ENCODE measurements at regions not wholly inside any gene's neighbourhood (a gene's known extent, or its start where the extent isn't known, plus 50 kb on each side); places are given as distances from the start of the nearest gene placed in this dataset.

- TF ChIP-seq FOS (IDR thresholded peaks at IDR 0.05; ENCODE audit: low read depth, low read length) (no peak), POLR2A (IDR thresholded peaks at IDR 0.05; ENCODE audit: low read depth, low read length) (no peak), CTCF (conservative IDR thresholded peaks at IDR 0.05; ENCODE audit: low read depth, low read length) (no peak), RCOR1 (IDR thresholded peaks at IDR 0.05; ENCODE audit: insufficient replicate concordance, low read length) (no peak), RAD21 (IDR thresholded peaks at IDR 0.05; ENCODE audit: low read length) (no peak), MAZ (IDR thresholded peaks at IDR 0.05; ENCODE audit: borderline replicate concordance, low read depth, low read length) (no peak), BHLHE40 (IDR thresholded peaks at IDR 0.05; ENCODE audit: low read depth, low read length) (no peak), ELK1 (IDR thresholded peaks at IDR 0.05; ENCODE audit: borderline replicate concordance, low read depth, low read length) (no peak), MAFK (IDR thresholded peaks at IDR 0.05; ENCODE audit: low read depth, low read length) (no peak), SMC3 (IDR thresholded peaks at IDR 0.05; ENCODE audit: low read depth, low read length) (no peak), MXI1 (IDR thresholded peaks at IDR 0.05; ENCODE audit: borderline replicate concordance, low read depth, low read length) (no peak), NFE2L2 (IDR thresholded peaks at IDR 0.05; ENCODE audit: low read depth, low read length) (no peak)
Measured at GRCh38 chr6:168201383-168201782, 118.2 kb downstream of the DACT2 start.

Measured in IMR-90 (cell line).